ENCODE measurements at regions not wholly inside any gene's neighbourhood (a gene's known extent, or its start where the extent isn't known, plus 50 kb on each side); places are given as distances from the start of the nearest gene placed in this dataset.
"Not testable (repeated sequence)": the region's sequence is repeated elsewhere in the genome, so short reads cannot be mapped to it uniquely, and the experiment has no call there.

DNA sequence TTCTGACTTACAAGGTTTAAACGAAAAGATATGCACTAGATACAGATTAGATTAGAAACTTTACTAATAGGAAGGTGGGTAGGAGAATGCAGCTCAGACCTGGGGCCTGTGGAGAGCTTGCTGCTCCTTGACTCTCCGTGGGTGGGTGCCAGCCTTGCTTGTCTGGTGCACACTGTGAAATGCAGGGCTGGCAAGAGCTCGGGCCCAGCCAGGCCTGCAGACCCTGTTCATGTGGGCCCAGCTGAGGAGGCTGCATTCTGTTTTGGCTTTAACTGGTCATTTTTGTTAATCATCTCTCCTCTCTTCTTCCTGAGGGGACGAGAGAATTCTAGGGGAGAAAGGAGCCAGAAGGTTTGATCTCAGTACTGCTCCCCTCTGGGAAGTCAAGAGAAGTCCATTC is 325.4 kb downstream of the QKI start:
- H3K9me3 Mint-ChIP-seq: no peaks in the 10 kb centered on the region
- H3K27me3 Mint-ChIP-seq: peaks cover 4% of the 10 kb centered on the region

DNA sequence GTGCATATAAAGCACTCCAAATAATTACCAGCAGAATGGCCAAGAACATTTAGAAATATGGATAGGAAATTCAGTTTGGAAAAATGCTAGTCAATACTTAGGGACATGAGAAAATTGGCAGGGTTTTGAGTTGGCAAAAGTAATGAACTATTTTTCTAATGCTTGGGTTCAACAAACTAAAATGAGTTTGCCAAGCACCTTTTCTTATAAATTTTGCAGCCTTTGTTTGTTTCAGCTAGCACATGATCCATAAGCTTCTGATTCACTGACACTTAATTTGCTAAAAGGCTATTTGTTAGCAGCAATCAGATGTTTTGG is 324.8 kb downstream of the QKI start:
- Mint-ChIP-seq H3K4me1 (no peaks in the 10 kb centered on the region), H3K27ac (no peak overlapping the region), H3K9me3 (no peaks in the 10 kb centered on the region), H3K4me3 (no peak overlapping the region), H3K27me3 (peaks cover 5% of the 10 kb centered on the region), H3K36me3 (no peaks in the 10 kb centered on the region)

More for the DNA sequence above, 325.4 kb downstream of the QKI start:
- H3K36me3 Mint-ChIP-seq: no peaks in the 10 kb centered on the region
- H3K4me3 Mint-ChIP-seq: no peak overlapping the region
- H3K27ac Mint-ChIP-seq: no peak overlapping the region
- H3K4me1 Mint-ChIP-seq: no peaks in the 10 kb centered on the region

DNA sequence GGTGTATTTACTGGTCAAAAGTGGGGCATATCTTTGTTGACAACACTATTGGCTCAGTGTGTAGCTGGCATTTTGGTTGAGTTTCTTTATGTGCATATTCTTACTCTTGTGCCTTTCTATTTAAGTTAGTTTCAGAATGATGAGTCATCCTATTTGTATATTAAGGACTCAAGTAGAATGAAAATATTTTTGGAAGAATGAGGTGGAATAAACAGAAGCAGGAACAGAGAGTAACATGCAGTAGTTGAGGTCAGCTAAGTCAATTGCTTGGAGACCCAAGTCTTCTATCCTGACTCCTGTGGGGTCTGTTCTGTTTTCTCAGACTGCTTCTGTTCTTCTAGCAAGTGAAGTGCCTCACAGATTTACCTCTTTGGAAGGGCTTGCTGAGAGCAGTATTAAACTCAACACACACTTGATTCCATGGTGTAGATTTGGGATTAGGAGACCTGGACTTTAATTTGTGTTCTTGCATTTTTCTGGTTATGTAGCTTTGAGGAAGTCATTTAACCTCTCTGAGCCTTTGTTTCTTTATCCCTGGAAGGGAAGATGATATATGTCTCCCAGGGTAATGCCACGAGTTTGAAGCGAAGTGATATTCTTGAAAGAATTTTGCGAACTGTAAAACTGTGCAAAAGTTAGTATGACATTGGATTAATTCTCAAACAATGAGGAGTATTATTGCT is 324.3 kb downstream of the QKI start:
- no peaks in the 10 kb centered on the region for H3K4me1 Mint-ChIP-seq
- H3K36me3 Mint-ChIP-seq: no peaks in the 10 kb centered on the region
- H3K9me3 Mint-ChIP-seq: no peaks in the 10 kb centered on the region
- H3K27ac Mint-ChIP-seq: no peak overlapping the region
- H3K27me3 Mint-ChIP-seq: peaks cover 5% of the 10 kb centered on the region
- H3K4me3 Mint-ChIP-seq: no peak overlapping the region

DNA sequence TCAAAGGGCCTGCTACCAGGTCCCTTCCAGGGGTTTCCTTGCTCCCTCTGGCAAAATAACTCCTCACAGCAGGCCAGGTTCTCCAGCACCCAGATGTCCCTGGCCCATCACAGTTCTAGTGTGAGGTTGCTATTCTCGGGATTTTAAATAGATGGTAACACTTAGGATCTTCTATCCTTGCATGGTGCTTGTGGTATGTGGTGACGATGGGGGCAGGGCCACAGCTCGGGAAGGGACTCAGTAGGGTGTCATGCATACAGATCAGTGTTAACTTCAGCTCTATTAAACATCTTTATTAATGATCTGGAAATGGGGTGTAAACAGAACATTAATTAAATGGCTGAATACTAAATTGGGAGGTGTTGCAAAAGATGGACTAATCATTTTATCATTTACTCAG is 323.8 kb downstream of the QKI start:
- no peaks in the 10 kb centered on the region for H3K9me3 Mint-ChIP-seq
- no peak overlapping the region for H3K27ac Mint-ChIP-seq
- no peak overlapping the region for H3K4me3 Mint-ChIP-seq
- H3K27me3 Mint-ChIP-seq: peaks cover 5% of the 10 kb centered on the region
- no peaks in the 10 kb centered on the region for H3K36me3 Mint-ChIP-seq
- H3K4me1 Mint-ChIP-seq: no peaks in the 10 kb centered on the region

DNA sequence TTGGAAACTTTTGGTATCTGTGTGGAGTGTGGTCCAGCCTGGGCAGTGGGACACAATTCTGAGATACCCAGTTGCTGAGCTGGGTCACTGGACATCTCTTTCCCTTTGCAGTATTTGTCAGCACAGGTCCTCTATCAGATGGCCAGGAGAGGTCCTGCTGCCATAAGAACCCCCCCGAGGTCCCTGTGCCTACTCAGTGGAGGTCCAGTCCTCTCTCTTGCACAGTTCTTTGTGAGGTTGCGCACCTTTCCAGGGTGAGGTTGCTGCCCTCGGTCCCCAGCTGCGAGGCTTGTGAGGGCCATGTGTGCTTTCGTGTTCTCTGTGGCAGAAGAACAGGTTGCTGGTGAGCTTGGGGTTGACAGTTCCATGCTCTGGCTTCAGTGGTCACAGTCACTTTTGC is 320.6 kb downstream of the QKI start:
- Mint-ChIP-seq H3K27me3 (peaks cover 5% of the 10 kb centered on the region), H3K36me3 (no peaks in the 10 kb centered on the region), H3K4me3 (no peak overlapping the region), H3K9me3 (no peaks in the 10 kb centered on the region), H3K27ac (no peak overlapping the region), H3K4me1 (no peaks in the 10 kb centered on the region)

DNA sequence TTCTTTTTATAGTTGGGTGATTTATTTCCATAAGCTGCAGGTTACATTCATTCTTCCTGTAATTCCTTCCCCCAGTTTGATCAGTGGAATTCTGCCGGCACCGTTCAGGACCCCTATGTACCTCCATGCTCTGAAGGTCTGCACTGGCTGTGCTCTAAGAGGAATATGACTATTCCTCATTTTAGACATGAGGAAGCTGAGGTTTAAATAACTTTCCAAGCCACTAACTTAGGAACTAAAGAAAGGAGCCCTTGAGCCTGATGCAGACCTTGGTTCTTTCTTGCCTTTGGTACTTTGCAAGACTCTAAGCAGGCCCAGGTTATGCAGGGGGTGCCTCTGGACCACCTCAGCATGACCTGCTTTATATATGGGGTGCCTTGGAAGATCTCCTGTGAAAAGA is 318.5 kb downstream of the QKI start:
- no peaks in the 10 kb centered on the region for H3K9me3 Mint-ChIP-seq
- no peak overlapping the region for H3K27ac Mint-ChIP-seq
- H3K4me1 Mint-ChIP-seq: no peaks in the 10 kb centered on the region
- no peak overlapping the region for H3K4me3 Mint-ChIP-seq
- H3K27me3 Mint-ChIP-seq: peaks cover 5% of the 10 kb centered on the region
- no peaks in the 10 kb centered on the region for H3K36me3 Mint-ChIP-seq

DNA sequence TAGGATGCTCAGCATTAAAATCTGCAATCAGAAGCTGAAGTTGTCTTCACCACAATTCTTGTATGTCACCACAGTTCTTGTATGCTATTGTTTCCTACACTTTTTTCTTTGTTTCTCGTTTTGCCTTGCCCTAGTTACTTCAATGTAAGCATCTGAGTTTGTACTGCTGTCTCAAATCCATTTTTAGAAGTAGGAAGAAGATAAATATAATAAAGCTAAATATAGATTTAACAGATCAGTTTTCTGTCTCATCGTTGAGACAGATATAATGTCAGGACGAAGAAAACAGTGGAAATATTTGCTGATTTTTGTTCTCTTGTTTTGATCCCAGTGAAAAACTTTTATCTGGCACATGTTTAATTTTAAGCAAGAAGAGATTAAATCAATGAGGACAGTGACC is 318.0 kb downstream of the QKI start:
- Mint-ChIP-seq H3K9me3 (no peaks in the 10 kb centered on the region), H3K36me3 (no peaks in the 10 kb centered on the region), H3K27ac (no peak overlapping the region), H3K4me1 (no peaks in the 10 kb centered on the region), H3K27me3 (peaks cover 5% of the 10 kb centered on the region), H3K4me3 (no peak overlapping the region)

DNA sequence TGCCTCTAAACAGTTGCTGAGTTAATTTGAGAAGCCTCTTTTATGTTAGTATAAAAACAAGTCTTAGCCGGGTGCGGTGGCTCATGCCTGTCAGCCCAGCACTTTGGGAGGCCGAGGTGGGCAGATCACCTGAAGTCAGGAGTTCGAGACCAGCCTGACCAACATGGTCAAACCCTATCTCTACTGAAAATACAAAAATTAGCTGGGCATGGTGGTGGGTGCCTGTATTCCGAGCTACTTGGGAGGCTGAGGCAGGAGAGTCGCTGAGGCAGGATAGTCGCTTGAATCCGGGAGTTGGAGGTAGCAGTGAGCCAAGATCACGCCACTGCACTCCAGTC is 317.5 kb downstream of the QKI start:
- H3K4me3 Mint-ChIP-seq: not testable (repeated sequence)

DNA sequence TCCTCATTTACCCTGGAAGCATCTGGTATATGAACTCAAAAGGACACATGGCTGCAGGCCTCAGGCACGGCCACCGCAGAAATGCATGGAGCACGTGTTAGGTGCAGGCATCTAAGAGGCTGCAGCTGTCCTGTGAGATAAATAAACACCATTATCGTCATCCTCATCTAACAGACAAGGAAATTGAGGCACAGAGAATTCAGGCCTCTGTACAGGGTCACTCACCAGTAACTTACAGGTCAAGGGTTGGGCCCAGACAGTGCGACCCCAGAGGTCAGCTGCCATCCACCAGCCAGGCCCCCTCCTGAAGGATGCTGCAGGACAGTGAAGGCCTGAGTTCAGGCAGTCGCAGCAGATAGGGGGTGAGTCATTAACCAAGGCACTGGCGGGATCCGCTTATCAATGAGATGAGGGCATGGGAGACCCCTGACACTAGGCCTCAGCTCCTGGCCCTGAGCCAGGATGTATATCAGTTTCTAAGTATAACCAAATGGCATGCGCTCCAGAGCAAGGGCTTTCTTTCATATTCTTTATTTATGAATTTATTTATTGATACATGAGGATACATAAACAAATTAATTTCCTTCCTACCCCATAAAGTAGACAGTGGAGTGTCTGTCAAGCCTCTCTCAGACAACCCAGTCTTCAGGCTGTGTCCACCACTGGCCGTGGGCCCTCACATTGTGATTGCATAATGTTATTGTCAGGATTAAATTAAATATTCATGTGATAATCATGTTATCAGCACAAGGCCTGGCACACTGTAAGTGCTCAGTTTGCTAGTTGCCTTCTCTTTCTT is 316.9 kb downstream of the QKI start:
- Mint-ChIP-seq H3K27ac (no peak overlapping the region), H3K4me1 (no peaks in the 10 kb centered on the region), H3K27me3 (peaks cover 1% of the 10 kb centered on the region), H3K9me3 (no peaks in the 10 kb centered on the region), H3K4me3 (no peak overlapping the region), H3K36me3 (no peaks in the 10 kb centered on the region)

More for the DNA sequence above, 317.5 kb downstream of the QKI start:
- H3K27ac Mint-ChIP-seq, H3K36me3 Mint-ChIP-seq, H3K27me3 Mint-ChIP-seq, H3K4me1 Mint-ChIP-seq, H3K9me3 Mint-ChIP-seq: not testable (repeated sequence)

DNA sequence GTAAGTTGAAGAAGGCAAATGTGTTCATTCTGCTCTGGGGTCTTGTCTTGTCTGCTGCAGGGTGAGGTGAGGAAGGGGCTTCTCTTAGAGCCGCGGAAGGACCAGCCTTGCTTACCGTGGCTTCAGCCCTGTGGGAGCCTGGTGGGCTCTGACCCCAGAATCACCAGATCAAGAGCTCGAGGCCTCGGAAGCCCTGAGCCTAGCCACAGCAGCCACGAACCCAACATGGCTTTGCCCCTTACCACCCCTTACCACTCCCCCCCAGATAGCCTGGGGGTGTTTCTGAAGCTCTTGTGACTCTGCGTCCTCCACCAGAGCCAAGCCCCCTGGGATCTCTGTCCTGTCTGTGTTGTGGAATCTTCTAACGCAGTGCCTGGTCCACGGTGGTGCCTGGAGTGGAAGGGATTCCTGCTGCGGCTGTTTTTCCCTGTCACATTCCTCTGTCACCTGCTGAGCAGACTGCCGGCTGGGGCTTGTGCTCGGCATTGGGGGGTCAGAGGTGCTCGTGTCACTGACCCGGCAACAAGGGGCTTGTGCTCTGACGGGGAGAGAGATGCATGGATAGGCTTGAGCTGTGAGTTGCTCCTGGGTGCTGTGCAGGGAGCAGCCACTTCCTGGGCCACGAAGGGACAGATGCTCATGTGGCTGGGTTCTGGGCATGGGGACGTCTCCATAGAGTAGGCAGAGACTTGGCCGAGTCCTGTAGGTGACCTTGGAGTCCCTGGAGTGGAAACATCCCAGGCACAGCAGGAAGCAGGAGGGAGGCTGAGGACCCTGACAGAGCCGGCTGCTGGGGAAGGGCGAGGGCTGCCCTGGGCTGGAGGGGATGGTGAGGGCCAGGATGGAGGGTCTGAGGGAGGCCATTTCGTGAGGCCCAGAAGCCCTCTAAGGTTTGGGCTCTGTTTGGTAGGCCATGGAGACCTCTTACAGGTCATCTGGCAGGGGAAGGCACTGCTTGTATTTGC is 316.0 kb downstream of the QKI start:
- no peaks in the 10 kb centered on the region for H3K4me1 Mint-ChIP-seq
- H3K4me3 Mint-ChIP-seq: no peak overlapping the region
- no peaks in the 10 kb centered on the region for H3K36me3 Mint-ChIP-seq
- peaks cover 1% of the 10 kb centered on the region for H3K27me3 Mint-ChIP-seq
- H3K27ac Mint-ChIP-seq: no peak overlapping the region
- H3K9me3 Mint-ChIP-seq: no peaks in the 10 kb centered on the region

DNA sequence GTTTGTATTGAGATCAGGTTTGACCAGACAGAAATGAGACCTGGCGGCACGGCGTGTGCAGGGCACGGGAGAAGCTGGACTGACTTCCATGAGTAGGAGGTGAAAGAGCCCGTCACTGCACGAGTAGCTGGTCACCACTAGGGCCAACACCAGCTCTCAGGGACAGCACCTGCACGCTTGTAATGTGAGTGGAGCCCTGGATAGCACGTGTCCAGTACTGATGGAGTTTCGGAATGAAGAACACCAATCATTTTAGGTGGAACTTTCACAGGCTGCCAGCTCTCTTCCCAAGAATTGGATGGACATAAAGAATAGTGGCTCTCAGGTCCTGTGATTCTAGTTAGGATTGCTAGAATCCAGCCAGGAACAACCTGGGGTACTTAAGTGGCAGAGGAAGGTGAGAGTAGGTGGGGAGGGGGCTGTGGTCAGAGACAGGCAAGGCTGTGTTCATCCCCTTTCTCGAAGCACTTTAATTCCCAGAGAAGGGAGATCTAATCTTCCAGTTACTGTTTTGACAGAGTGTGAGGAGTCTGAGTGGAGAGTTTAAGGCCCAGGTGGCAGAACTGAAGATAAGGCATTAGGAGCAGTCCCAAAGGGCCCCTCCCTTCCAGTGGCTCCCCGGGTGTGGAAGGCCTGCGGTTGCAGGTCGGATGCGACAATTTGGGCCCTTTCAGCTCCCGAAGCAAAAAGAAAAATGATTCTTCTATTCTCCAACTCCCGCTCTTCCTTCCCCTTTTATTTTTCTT is 314.8 kb downstream of the QKI start:
- Mint-ChIP-seq H3K4me3 (no peak overlapping the region), H3K27me3 (no peaks in the 10 kb centered on the region), H3K9me3 (no peaks in the 10 kb centered on the region), H3K36me3 (no peaks in the 10 kb centered on the region), H3K27ac (no peak overlapping the region), H3K4me1 (no peaks in the 10 kb centered on the region)

DNA sequence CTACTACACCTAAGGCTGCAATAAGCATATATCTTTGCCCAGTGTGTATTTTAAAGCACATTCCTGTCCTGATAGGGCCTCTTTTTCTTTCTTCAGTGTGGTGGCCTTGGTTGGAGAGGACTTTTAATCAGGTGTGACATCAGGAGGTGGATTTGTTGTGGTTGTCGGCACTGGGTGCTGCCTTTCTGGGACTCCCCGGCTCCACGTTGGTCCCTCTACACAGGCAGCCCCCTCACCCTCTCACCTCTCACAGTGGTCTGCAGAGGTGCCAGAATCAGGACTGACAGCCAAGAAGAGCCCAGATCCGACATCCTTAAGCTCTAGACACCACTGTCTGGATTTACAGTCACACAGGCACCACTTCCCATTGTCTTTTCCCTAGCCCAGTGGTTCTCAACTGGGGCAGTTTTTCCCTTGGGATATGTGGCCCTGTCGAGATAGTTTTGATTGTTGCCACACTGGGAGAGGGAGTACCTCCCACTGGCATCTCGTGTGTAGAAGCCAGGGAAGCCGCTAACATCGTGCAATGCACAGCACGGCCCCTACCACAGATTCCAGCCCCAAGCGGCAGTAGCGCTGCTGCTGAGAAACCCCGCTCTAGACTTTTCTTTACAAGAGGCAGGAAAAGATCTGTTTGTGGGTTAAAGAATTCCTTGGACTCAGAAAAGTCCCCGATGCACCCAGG is 314.1 kb downstream of the QKI start:
- Mint-ChIP-seq H3K27me3 (no peaks in the 10 kb centered on the region), H3K4me1 (no peaks in the 10 kb centered on the region), H3K4me3 (no peak overlapping the region), H3K27ac (no peak overlapping the region), H3K9me3 (no peaks in the 10 kb centered on the region), H3K36me3 (no peaks in the 10 kb centered on the region)

DNA sequence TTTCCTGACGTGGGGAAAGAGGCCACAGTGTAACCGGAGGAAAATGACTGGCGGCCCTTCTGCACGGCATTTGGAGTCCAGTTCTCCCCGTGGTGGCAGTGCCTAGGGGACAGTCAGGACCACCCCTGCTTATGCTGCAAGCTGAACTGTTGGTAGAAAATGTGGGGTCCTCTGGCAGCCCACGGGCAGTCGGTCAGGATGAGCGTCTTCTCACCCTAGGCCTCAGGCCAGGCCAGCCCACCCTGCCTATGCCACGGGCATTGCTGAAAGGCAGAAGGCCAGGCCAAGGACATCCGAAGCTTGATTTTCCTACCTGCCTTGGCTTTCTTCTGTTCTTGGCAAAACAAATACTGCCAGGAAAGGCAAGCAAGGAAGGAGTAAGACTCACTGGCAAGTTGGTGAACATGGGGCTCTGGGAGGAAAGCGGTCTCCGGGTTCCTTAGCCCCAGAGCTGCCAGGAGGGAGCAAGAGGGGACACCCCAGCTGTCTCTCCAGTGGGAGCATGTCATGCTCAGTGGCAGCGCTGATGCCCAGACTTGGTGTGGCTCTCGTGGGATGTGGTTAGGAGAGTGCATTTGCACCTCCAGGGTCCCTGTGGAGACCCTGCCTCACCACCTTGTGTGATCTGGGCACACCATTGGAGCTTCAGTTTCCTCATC is 311.6 kb downstream of the QKI start:
- H3K36me3 Mint-ChIP-seq: no peaks in the 10 kb centered on the region
- H3K4me1 Mint-ChIP-seq: no peaks in the 10 kb centered on the region
- no peaks in the 10 kb centered on the region for H3K9me3 Mint-ChIP-seq
- no peak overlapping the region for H3K4me3 Mint-ChIP-seq
- no peak overlapping the region for H3K27ac Mint-ChIP-seq
- H3K27me3 Mint-ChIP-seq: no peaks in the 10 kb centered on the region

DNA sequence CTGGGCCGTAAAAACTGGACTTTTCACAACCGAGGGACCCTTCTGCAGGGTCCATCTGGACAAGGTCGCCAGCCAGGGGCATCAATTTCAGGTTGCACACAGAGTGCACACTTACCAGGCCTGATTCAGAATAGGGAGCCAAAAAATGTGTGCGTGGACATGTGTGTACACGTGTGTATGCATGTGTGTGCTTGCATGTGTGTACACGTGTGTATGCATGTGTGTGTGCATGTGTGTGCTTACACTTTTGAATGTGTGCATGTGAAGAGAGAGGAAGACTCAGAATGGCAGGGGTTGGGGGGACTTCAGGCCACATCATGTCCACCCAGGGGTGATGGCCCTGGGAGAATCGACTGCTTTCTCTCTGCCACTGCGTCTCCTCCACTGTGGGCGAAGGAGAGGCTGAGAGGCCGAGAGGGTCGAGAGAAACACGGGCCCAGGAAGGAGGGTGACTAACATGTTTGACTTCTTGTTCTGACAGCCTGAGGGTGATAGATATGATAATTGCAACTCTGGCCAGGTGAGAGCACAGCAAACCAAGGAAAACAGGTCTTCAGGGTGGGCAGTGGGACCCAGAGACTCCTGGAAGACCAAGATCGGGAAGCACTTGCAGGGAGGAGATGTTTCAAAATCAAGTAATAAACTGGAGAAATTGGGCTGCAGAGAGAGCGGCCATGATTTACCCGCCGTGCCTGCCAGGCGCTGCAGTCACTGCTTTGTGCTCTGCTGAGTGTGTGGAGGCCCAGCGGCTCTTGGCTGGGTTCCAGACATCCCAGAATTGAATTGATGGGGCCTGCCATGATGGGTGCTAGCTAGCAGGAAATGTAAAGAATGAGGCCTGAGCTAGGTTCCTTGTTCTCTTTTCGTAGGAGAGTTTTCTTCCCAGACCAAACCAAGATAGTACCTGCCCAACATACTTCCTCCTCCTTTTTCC is 310.8 kb downstream of the QKI start:
- no peak overlapping the region for H3K27ac Mint-ChIP-seq
- no peaks in the 10 kb centered on the region for H3K27me3 Mint-ChIP-seq
- H3K36me3 Mint-ChIP-seq: no peaks in the 10 kb centered on the region
- no peaks in the 10 kb centered on the region for H3K9me3 Mint-ChIP-seq
- no peaks in the 10 kb centered on the region for H3K4me1 Mint-ChIP-seq
- H3K4me3 Mint-ChIP-seq: no peak overlapping the region
